SK-N-SH treated with all-trans-retinoic acid at 6 μM for 48 hours (cell line): ENCODE measurements at regions not wholly inside any gene's neighbourhood (a gene's known extent, or its start where the extent isn't known, plus 50 kb on each side); places are given as distances from the start of the nearest gene placed in this dataset.

Source experiments
- OSR1 ChIP-seq: fragments of 250-450 bp; sonication (Bioruptor Pico); IDR thresholded peaks from 2 replicates; pipeline ENCODE4 v1.8.0; 2022; ENCODE audit warnings: moderate library complexity, mild to moderate bottlenecking, inconsistent platforms
- PPARA ChIP-seq: fragments of 250-450 bp; sonication (Bioruptor Pico); IDR thresholded peaks from 2 replicates; pipeline ENCODE4 v1.5.0; 2020; ENCODE audit warnings: mild to moderate bottlenecking, borderline replicate concordance
- ZFP30 ChIP-seq: fragments of 450-650 bp; formaldehyde crosslinking; IDR thresholded peaks from 2 replicates; pipeline ENCODE4 v1.5.0; 2022; ENCODE audit warnings: mild to moderate bottlenecking, moderate library complexity

DNA sequence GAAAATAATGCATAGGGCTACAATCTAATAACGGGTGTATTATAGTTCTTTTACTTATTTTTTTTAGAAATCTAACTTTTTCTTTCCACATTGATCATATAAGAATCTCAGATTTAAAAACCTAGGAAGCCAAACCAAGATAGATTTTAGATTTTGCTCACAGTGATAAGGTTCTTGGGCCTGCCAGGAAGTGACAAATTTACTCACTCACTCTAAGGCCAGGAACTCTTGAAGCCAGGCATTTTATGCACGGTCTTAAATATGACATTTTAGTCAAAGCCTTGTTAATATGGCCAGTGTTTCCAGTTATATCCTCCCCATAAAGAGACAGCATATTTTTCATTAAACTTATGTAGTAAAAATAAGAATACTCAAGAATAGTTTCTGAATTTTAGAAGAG lies 271.4 kb downstream of the SQOR start:
- TF ChIP-seq ZFP30 (CRISPR knock-in tag) (no peak), OSR1 (CRISPR knock-in tag) (no peak), PPARA (no peak)
